Frontal cortex (tissue), 3 donors: ENCODE measurements at regions not wholly inside any gene's neighbourhood (a gene's known extent, or its start where the extent isn't known, plus 50 kb on each side); places are given as distances from the start of the nearest gene placed in this dataset.
"Not testable (repeated sequence)": the region's sequence is repeated elsewhere in the genome, so short reads cannot be mapped to it uniquely, and the experiment has no call there.

Source experiments
- DNase-seq, 2 donors: peaks; one replicate each; pipeline ENCODE4 v3.0.0; 2012; ENCODE audit warnings: low spot score in 2 of 2
- FAIRE-seq: peaks from 2 replicates; lab custom pipeline; 2012; peaks lifted over from hg19 to GRCh38; lab: Jason Lieb, UNC
- donor health status: control.
- donor health status: control.
- donor health status: control.

GRCh38 chrX:144185197-144185596, 301.3 kb downstream of the UBE2NL start:
- not testable (repeated sequence) for DNase-seq, FAIRE-seq

DNA sequence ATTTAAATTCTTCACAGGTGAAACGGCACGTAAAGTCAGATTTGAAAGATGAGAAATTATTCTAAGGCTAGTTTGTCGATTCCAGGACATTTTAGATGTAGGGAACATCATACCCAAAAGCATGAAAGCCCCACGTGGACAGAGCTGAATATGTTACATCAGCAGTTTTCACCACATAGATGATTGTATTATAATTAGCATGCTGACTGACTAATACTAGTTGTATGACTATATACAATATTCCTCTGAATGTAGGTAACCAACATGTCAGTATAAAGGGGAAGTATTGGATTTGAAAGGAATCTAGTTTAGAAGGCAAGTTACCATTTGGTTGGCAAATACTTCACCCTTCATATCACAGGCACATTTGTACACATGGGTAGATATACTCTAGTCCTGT, 304.6 kb downstream of the UBE2NL start:
- FAIRE-seq, DNase-seq: not testable (repeated sequence)

DNA sequence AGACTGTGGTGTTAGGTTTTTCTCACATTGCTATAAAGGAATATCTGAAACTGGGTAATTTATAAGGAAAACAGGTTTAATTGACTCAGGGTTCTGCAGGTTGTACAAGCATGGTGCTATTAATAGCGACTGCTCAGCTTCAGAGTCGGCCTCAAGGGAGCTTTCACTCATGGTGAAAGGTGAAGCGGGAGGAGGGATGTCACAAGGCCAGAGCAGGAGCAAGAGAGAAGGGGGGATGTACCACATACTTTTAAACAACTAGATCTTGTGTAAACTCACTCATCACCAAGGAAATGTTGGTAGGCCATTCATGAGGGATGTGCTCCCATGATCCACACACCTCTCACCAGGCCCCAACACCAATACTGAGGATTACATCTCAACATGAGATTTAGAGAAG, 313.2 kb downstream of the UBE2NL start:
- not testable (repeated sequence) for DNase-seq, FAIRE-seq

- DNase-seq, FAIRE-seq: not testable (repeated sequence)
Observed at GRCh38 chrX:144202726-144203125, 318.9 kb downstream of the UBE2NL start.

GRCh38 chrX:144208360-144209024, 324.6 kb downstream of the UBE2NL start:
- FAIRE-seq, DNase-seq: not testable (repeated sequence)

- FAIRE-seq (no peak), DNase-seq (no peak)
Observed at GRCh38 chrX:144214651-144215050, 330.8 kb downstream of the UBE2NL start.

DNA sequence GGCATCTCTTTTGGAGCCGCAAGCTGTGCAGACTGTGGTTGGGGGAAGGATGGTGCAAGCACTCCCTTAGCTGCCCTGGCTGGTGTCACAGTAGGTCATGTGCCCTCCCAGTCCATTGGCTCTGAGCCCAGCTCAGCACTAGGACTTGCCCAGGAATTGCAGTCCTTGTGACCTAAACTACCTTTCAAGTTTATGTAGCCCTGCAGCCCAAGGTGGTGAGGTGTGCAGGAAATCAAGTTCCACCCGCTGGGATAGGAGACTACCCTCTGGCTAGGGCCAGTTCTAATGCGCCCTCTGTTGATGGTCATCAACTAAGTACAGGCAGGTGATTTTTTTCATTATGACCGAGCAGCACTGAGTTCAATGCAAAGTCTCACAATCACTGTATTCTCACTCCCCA, 335.2 kb downstream of the UBE2NL start:
- DNase-seq (no peak), FAIRE-seq (no peak)

DNA sequence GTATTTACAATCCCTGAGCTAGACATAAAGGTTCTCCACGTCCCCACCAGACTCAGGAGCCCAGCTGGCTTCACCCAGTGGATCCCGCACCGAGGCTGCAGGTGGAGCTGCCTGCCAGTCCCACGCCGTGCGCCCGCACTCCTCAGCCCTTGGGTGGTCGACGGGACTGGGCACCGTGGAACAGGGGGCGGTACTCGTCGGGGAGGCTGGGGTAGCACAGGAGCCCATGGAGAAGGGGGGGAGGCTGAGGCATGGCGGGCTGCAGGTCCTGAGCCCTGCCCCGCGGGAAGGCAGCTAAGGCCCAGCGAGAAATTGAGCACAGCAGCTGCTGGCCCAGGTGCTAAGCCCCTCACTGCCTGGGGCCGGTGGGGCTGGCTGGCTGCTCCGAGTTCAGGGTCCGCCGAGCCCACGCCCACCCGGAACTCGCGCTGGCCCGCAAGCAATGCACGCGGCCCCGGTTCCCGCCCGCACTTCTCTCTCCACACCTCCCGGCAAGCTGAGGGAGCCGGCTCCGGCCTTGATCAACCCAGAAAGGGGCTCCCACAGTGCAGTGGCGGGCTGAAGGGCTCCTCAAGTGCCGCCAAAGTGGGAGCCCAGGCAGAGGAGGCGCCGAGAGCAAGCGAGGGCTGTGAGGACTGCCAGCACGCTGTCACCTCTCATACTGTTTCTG, 347.4 kb downstream of the UBE2NL start:
- FAIRE-seq, DNase-seq: not testable (repeated sequence)

- DNase-seq = no peak
- FAIRE-seq = no peak
Observed at GRCh38 chrX:144253356-144253755, 369.5 kb downstream of the UBE2NL start.

GRCh38 chrX:144259054-144259453, 375.2 kb downstream of the UBE2NL start:
- no peak for FAIRE-seq
- no peak for DNase-seq

GRCh38 chrX:144265641-144266040, 381.8 kb downstream of the UBE2NL start:
- FAIRE-seq = no peak
- DNase-seq = no peak

- DNase-seq (no peak), FAIRE-seq (no peak)
Observed at GRCh38 chrX:144275367-144275766, 391.5 kb downstream of the UBE2NL start.

DNA sequence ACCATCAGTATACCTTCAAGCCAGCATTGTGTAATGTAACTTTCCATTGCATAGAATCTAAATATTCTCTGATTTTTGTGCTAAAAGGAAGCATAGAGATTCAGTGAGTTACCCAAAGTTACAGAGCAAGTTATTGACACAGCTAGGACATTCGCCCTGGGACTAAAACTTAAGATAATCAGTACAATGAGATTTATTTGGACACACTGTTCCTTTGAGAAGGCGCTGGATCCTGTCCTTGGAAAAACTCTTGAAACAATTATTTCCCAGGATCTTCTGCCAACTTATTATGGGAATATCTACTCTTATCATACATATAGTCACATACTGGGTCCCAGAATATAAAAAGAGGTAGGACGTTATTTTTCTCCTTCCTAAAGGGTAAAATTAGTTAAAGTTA, 392.0 kb downstream of the UBE2NL start:
- DNase-seq = no peak
- no peak for FAIRE-seq

DNA sequence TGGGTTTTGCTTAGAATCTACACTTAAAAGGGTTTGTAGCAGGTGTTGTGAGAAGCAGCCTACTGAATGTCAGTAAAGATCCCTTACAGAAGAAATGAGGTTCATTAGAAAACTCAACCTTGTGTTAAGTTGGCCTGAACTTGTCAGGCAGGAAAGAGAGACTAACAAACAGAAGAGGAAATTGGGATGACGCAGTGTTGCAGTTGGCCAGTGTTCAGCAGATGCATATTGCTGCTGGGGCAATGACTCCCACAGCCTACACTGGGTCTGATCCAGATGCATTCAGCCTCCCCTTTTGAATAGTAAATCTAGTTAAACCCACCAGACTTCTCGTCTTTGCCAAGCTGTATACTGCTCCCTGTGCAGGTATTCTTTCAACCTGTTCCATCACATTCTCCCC, 409.4 kb downstream of the UBE2NL start:
- no peak for DNase-seq
- FAIRE-seq = no peak

GRCh38 chrX:144295921-144296320, 412.1 kb downstream of the UBE2NL start:
- FAIRE-seq (no peak), DNase-seq (no peak)

- FAIRE-seq (no peak), DNase-seq (no peak)
Observed at GRCh38 chrX:144297221-144297620, 413.4 kb downstream of the UBE2NL start.

DNA sequence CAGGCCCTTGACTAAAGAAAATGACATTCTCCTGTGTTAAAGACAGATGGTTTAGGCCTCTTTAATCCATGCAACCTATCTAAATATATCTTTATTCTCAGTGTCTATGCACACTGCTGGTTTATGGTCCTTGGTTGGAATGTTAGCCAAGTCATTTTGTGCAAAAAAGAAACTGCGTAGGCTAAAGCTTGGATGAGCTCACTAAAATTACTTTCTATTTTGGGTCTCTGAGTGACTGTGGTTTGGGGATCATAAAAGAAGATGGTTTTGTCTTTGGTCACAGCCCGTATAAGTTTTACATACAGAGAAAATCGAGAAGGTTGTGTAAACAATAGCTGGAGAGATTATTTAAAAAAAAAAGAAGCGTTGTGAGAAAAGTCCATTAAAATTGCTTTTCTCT, 443.6 kb downstream of the UBE2NL start:
- DNase-seq (peak in 1 of 2 donors; percentile 1), FAIRE-seq (no peak)

DNA sequence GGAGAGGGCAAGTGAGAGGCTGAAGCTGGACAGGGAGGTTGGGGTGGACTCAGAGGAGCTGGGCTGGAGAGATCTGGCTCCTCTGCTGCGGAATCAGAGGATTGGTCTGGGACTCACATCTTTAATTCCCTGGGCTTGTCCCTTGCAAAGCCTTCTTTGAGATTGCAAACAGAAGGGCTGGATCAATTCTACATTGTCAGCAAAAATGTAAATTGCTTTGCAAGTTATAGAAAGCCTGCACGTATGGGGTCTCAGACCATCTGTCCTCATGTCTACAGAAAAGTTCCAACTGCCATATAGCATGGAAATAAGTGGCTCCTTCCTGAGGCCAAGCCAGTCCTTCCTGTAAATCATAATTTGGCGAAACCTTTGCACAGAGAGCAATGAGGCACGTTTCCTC, 449.6 kb downstream of the UBE2NL start:
- DNase-seq = no peak
- no peak for FAIRE-seq

DNA sequence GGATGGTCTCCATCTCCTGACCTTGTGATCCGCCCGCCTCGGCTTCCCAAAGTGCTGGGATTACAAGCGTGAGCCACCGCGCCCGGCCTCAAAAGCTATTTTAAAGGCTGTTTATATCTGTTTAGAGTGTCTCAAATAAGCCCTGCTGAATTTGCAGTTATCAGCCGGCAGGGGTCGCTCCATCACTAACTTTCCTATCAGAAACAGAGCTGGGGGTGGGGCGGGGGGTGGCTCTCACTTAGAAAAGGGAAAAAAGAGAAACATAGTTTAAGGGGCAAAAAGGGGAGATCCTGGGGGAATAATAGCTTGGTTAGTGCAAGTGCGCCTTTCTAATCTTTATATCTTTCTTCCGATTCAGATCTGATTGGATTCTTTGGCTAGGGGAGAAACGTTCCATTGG, 450.7 kb downstream of the UBE2NL start:
- DNase-seq (no peak), FAIRE-seq (no peak)

GRCh38 chrX:144335402-144335801, 451.5 kb downstream of the UBE2NL start:
- no peak for FAIRE-seq
- no peak for DNase-seq

GRCh38 chrX:144379156-144379555, 495.3 kb downstream of the UBE2NL start:
- FAIRE-seq (no peak), DNase-seq (no peak)

- no peak for DNase-seq
- no peak for FAIRE-seq
Observed at GRCh38 chrX:144388738-144389137, 504.9 kb downstream of the UBE2NL start.
